Smooth muscle cell (in vitro differentiated cells): ENCODE measurements at regions not wholly inside any gene's neighbourhood (a gene's known extent, or its start where the extent isn't known, plus 50 kb on each side); places are given as distances from the start of the nearest gene placed in this dataset.

Experiments
- DNase-seq: peaks from one replicate; lab custom pipeline; 2025; ENCODE audit not compliant: unreplicated experiment; lab: John Stamatoyannopoulos, UW
- H2AFZ ChIP-seq: fragments of 200-600 bp; sonication (generic); 2 replicates; pipeline ENCODE4 v1.6.0; 2016; ENCODE audit warnings: antibody characterized with exemption, low read depth, mild to moderate bottlenecking
- H3F3A ChIP-seq: fragments of 200-600 bp; sonication (generic); 2 replicates; pipeline ENCODE4 v1.6.0; 2017; ENCODE audit warnings: antibody characterized with exemption, low read depth
- H3K27ac ChIP-seq: fragments of 200-600 bp; sonication (generic); 2 replicates; pipeline ENCODE4 v1.5.1; 2016; ENCODE audit warnings: low read depth, mild to moderate bottlenecking
- H3K27me3 ChIP-seq: fragments of 200-600 bp; sonication (generic); 2 replicates; pipeline ENCODE4 v1.6.1; 2016; ENCODE audit warnings: low read depth, mild to moderate bottlenecking
- H3K36me3 ChIP-seq: fragments of 200-600 bp; sonication (generic); 2 replicates; pipeline ENCODE4 v1.5.1; 2016; ENCODE audit warnings: low read depth
- H3K4me1 ChIP-seq: fragments of 200-600 bp; sonication (generic); 2 replicates; pipeline ENCODE4 v1.5.1; 2016; ENCODE audit warnings: low read depth
- H3K4me2 ChIP-seq: fragments of 200-600 bp; sonication (generic); 2 replicates; pipeline ENCODE4 v1.6.0; 2016; ENCODE audit warnings: mild to moderate bottlenecking
- H3K4me3 ChIP-seq: fragments of 200-600 bp; sonication (generic); 2 replicates; pipeline ENCODE4 v1.5.1; 2016; ENCODE audit warnings: mild to moderate bottlenecking
- H3K79me2 ChIP-seq: fragments of 200-600 bp; sonication (generic); 2 replicates; pipeline ENCODE4 v1.6.0; 2016; ENCODE audit warnings: low read depth, mild to moderate bottlenecking
- H3K9ac ChIP-seq: fragments of 200-600 bp; sonication (generic); 2 replicates; pipeline ENCODE4 v1.6.0; 2016; ENCODE audit warnings: low read depth
- H3K9me3 ChIP-seq: fragments of 200-600 bp; sonication (generic); replicated peaks from 2 replicates; pipeline ENCODE4 v1.5.1; 2016; ENCODE audit warnings: low read depth
- H4K20me1 ChIP-seq: fragments of 200-600 bp; sonication (generic); 2 replicates; pipeline ENCODE4 v1.6.0; 2016; ENCODE audit warnings: low read depth
- WGBS: methylation state at CpG from one replicate; pipeline ENCODE4 v1.1.7; 2016; ENCODE audit warnings: low lambda C conversion rate; 5-methylcytosine and 5-hydroxymethylcytosine counted together
- TF ChIP-seq, protein P1 (sequence below): fragments of 200-600 bp; sonication (generic); IDR thresholded peaks from 2 replicates; pipeline ENCODE4 v1.5.1; 2017; ENCODE audit warnings: borderline replicate concordance, mild to moderate bottlenecking, antibody characterized with exemption; ENCODE audit not compliant: insufficient read depth, poor library complexity, severe bottlenecking

DNA sequence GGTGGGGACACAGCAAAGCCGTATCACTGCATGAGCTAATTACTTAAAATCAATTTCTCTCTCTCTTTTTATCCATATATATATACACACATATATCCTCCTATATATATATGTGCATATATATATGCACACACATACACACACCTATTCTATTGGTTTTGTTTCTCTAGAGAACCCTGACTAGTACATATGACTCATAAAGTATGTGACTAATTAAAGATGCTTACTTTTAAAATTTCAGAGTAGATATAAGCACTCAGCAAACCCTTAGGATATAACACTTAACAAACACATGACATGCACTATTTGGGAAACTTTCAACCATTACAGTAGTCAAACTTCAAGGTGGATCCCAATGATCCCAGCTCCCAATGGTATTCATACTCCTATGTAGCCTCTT lies 732.6 kb downstream of the ROBO2 start:
- Histone ChIP-seq H4K20me1 (no peaks in the 10 kb centered on the region), H2AFZ (no peak overlapping the region), H3K27me3 (no peaks in the 10 kb centered on the region), H3K9me3 (no peaks in the 10 kb centered on the region), H3K4me3 (no peak overlapping the region), H3K36me3 (no peaks in the 10 kb centered on the region), H3K27ac (no peak overlapping the region), H3F3A (no peaks in the 10 kb centered on the region), H3K79me2 (no peaks in the 10 kb centered on the region), H3K9ac (no peak overlapping the region), H3K4me2 (no peak overlapping the region), H3K4me1 (no peaks in the 10 kb centered on the region)
- 90% methylated on average over 1 of the region's 1 CpG for WGBS
- TF ChIP-seq, protein P1, sequence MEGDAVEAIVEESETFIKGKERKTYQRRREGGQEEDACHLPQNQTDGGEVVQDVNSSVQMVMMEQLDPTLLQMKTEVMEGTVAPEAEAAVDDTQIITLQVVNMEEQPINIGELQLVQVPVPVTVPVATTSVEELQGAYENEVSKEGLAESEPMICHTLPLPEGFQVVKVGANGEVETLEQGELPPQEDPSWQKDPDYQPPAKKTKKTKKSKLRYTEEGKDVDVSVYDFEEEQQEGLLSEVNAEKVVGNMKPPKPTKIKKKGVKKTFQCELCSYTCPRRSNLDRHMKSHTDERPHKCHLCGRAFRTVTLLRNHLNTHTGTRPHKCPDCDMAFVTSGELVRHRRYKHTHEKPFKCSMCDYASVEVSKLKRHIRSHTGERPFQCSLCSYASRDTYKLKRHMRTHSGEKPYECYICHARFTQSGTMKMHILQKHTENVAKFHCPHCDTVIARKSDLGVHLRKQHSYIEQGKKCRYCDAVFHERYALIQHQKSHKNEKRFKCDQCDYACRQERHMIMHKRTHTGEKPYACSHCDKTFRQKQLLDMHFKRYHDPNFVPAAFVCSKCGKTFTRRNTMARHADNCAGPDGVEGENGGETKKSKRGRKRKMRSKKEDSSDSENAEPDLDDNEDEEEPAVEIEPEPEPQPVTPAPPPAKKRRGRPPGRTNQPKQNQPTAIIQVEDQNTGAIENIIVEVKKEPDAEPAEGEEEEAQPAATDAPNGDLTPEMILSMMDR = no peak
- no peak for DNase-seq

DNA sequence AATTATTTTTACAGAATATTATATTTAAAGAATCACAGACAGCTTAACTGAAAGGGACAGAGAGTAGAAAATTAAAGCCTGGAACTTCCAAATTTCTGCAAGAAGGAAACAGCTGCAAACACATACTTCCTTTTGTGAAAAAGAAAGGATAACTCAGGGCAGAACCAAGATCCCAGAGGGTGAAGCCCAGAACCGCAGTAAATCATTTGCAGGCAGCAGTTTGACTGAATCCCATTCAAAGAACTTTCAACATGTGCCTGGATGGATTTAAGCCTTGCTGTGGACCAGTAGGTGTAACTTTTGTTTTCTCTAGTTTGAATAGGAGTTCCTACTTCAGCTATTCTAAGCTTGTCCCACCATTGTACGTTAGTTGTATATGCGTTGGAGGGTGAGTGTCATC lies 733.2 kb downstream of the ROBO2 start:
- over 99% methylated on average over 3 of the region's 3 CpGs for WGBS
- no peaks in the 10 kb centered on the region for H4K20me1 ChIP-seq
- no peaks in the 10 kb centered on the region for H3F3A ChIP-seq
- H3K4me1 ChIP-seq = no peaks in the 10 kb centered on the region
- H3K4me2 ChIP-seq = no peak overlapping the region
- H3K9me3 ChIP-seq = no peaks in the 10 kb centered on the region
- no peak for DNase-seq
- TF ChIP-seq, protein P1 = no peak
- H3K27ac ChIP-seq = no peak overlapping the region
- H3K36me3 ChIP-seq = no peaks in the 10 kb centered on the region
- H3K27me3 ChIP-seq = no peaks in the 10 kb centered on the region
- H3K79me2 ChIP-seq = no peaks in the 10 kb centered on the region
- H3K4me3 ChIP-seq = no peak overlapping the region
- no peak overlapping the region for H3K9ac ChIP-seq
- no peak overlapping the region for H2AFZ ChIP-seq

DNA sequence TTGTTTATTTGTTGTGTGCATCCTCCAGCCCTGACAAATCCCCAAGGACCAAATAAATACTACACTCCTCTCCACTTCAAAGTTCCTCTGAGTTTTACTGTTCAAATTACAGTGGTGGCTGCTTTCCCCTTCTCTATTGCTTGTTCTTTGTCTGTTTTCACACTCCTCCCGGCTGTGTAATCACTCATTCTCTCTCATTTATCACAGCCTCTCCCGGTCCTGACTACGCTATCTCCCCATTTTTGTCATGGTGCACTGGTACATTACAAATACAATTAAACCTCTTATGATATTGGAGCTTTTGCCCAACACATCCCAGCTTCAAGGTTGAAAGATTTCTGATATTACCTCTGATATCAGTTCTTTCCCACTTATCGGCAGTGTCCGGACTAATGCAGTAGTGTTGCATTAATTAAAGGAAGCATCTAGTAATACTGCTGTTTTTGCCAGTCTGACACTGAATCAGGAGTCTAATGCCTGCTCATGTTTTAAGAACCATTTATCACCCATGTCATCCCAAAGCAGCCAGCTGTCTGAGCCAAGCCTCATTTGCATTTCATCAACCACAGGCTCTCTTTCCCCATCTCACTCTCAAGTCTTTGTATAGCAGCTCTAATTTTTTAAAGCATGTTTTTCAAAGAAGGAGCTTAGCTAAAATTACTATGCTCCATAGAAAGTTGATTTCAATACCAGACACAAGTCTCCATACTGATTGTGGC lies 740.5 kb downstream of the ROBO2 start:
- Histone ChIP-seq H4K20me1 (no peaks in the 10 kb centered on the region), H3K9me3 (no peaks in the 10 kb centered on the region), H2AFZ (no peak overlapping the region), H3K79me2 (no peaks in the 10 kb centered on the region), H3K4me1 (peaks cover 13% of the 10 kb centered on the region), H3K27me3 (no peaks in the 10 kb centered on the region), H3K9ac (no peak overlapping the region), H3F3A (no peaks in the 10 kb centered on the region), H3K4me3 (no peak overlapping the region), H3K27ac (no peak overlapping the region), H3K36me3 (no peaks in the 10 kb centered on the region), H3K4me2 (no peak overlapping the region)
- no peak for DNase-seq
- 54% methylated on average over 5 of the region's 5 CpGs for WGBS
- TF ChIP-seq, protein P1 = no peak

DNA sequence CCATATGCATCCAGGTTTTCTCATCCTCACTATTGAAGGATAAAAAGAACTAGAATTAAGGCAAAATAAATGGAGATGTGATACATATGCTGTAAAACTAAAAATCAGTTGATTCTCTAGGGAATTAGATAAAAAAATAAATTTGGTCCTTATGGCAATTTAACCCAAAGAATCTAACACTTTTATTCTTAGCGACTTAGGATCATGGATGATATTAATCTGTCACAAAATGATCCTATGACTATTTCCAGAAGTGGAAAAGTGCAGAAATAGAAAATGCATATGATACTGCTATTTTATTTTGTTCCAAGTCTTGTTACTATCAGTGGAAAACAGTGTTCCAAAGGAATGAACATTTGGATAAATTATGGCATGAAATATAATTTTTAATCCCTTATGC lies 746.3 kb downstream of the ROBO2 start:
- WGBS = 88% methylated on average over 1 of the region's 1 CpG
- TF ChIP-seq, protein P1 = no peak

More for the DNA sequence above, 746.3 kb downstream of the ROBO2 start:
- no peaks in the 10 kb centered on the region for H3K27me3 ChIP-seq
- H3F3A ChIP-seq = no peaks in the 10 kb centered on the region
- H4K20me1 ChIP-seq = no peaks in the 10 kb centered on the region
- no peaks in the 10 kb centered on the region for H3K9me3 ChIP-seq
- no peaks in the 10 kb centered on the region for H3K79me2 ChIP-seq
- peaks cover 3% of the 10 kb centered on the region for H3K4me1 ChIP-seq
- H2AFZ ChIP-seq = no peak overlapping the region
- no peak for DNase-seq
- no peak overlapping the region for H3K27ac ChIP-seq
- H3K4me2 ChIP-seq = no peak overlapping the region
- no peaks in the 10 kb centered on the region for H3K36me3 ChIP-seq
- H3K9ac ChIP-seq = no peak overlapping the region
- no peak overlapping the region for H3K4me3 ChIP-seq
